Panc1 (cell line): ENCODE measurements at regions not wholly inside any gene's neighbourhood (a gene's known extent, or its start where the extent isn't known, plus 50 kb on each side); places are given as distances from the start of the nearest gene placed in this dataset.

Experiments used
- POLR2AphosphoS5 ChIP-seq: IDR thresholded peaks from 2 replicates; pipeline ENCODE4 v1.6.1; 2012; ENCODE audit warnings: mild to moderate bottlenecking, low read depth, low read length, moderate library complexity
- SIN3A ChIP-seq: IDR thresholded peaks from 2 replicates; pipeline ENCODE4 v1.6.1; 2012; ENCODE audit warnings: low read depth, mild to moderate bottlenecking, low read length, moderate library complexity, borderline replicate concordance; ENCODE audit not compliant: insufficient read depth
- TF ChIP-seq, protein P1 (sequence below), 2 experiments: IDR thresholded peaks; 2 replicates each; pipeline ENCODE4 v1.6.1; 2011 to 2012; ENCODE audit warnings: low read depth in 2 of 2, control low read depth in 1 of 2, low read length in 1 of 2, mild to moderate bottlenecking in 1 of 2, moderate library complexity in 1 of 2; ENCODE audit not compliant: insufficient read depth in 1 of 2
- TF ChIP-seq, protein P2 (sequence below): fragments of 450-650 bp; IDR thresholded peaks from 2 replicates; pipeline ENCODE4 v1.5.1; 2017; ENCODE audit warnings: mild to moderate bottlenecking

DNA sequence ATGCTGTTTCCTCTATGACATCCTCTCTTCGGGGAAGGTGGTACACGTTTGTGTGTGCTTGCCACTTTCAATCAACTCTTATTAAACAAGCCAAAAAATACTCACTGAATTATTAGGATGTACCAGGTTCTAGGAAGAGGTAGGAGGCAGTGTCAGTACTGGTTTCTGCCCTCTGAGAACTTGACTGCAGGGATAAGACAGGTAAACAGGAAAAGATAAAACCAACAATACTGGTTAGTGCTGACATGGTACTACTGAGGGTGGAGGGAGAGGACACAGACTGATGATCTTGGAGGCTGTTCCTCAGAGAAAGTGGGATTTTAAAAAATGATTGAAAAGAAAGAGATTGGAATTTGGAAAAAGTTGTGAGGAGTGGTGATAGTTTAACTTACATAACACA is 295.2 kb upstream of the PWP1 start:
- TF ChIP-seq POLR2AphosphoS5 = no peak
- TF ChIP-seq, protein P1, sequence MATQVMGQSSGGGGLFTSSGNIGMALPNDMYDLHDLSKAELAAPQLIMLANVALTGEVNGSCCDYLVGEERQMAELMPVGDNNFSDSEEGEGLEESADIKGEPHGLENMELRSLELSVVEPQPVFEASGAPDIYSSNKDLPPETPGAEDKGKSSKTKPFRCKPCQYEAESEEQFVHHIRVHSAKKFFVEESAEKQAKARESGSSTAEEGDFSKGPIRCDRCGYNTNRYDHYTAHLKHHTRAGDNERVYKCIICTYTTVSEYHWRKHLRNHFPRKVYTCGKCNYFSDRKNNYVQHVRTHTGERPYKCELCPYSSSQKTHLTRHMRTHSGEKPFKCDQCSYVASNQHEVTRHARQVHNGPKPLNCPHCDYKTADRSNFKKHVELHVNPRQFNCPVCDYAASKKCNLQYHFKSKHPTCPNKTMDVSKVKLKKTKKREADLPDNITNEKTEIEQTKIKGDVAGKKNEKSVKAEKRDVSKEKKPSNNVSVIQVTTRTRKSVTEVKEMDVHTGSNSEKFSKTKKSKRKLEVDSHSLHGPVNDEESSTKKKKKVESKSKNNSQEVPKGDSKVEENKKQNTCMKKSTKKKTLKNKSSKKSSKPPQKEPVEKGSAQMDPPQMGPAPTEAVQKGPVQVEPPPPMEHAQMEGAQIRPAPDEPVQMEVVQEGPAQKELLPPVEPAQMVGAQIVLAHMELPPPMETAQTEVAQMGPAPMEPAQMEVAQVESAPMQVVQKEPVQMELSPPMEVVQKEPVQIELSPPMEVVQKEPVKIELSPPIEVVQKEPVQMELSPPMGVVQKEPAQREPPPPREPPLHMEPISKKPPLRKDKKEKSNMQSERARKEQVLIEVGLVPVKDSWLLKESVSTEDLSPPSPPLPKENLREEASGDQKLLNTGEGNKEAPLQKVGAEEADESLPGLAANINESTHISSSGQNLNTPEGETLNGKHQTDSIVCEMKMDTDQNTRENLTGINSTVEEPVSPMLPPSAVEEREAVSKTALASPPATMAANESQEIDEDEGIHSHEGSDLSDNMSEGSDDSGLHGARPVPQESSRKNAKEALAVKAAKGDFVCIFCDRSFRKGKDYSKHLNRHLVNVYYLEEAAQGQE (IDR thresholded peaks at IDR 0.05; ENCODE audit: insufficient read depth in 1 of 2, low read depth in 2 of 2, low read length in 1 of 2) = no peak
- TF ChIP-seq, protein P2, sequence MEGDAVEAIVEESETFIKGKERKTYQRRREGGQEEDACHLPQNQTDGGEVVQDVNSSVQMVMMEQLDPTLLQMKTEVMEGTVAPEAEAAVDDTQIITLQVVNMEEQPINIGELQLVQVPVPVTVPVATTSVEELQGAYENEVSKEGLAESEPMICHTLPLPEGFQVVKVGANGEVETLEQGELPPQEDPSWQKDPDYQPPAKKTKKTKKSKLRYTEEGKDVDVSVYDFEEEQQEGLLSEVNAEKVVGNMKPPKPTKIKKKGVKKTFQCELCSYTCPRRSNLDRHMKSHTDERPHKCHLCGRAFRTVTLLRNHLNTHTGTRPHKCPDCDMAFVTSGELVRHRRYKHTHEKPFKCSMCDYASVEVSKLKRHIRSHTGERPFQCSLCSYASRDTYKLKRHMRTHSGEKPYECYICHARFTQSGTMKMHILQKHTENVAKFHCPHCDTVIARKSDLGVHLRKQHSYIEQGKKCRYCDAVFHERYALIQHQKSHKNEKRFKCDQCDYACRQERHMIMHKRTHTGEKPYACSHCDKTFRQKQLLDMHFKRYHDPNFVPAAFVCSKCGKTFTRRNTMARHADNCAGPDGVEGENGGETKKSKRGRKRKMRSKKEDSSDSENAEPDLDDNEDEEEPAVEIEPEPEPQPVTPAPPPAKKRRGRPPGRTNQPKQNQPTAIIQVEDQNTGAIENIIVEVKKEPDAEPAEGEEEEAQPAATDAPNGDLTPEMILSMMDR = no peak
- TF ChIP-seq SIN3A = no peak
